ENCODE measurements at regions not wholly inside any gene's neighbourhood (a gene's known extent, or its start where the extent isn't known, plus 50 kb on each side); places are given as distances from the start of the nearest gene placed in this dataset.

GRCh38 chr18:60577457-60577856 is 204.9 kb upstream of the MC4R start:
- TF ChIP-seq CTCF (IDR thresholded peaks at IDR 0.05), result no peak
- TF ChIP-seq POLR2A (IDR thresholded peaks at IDR 0.05), result no peak
